Stomach (tissue), 8 donors: ENCODE measurements at regions not wholly inside any gene's neighbourhood (a gene's known extent, or its start where the extent isn't known, plus 50 kb on each side); places are given as distances from the start of the nearest gene placed in this dataset.

Experiments
- DNase-seq, 2 donors: peaks; one replicate each; pipeline versions ENCODE4 v3.0.0 to v3.0.0-alpha.2; 2013 to 2019
- H3K27ac ChIP-seq, 5 donors: fragments of 200-600 bp in 4 of 5; sonication (generic) in 4 of 5; one replicate each; pipeline ENCODE4 v1.5.1; 2013 to 2019; ENCODE audit warnings: mild to moderate bottlenecking in 1 of 5, moderate library complexity in 1 of 5
- H3K27me3 ChIP-seq, 3 donors: fragments of 200-600 bp; sonication (generic); one replicate each; pipeline ENCODE4 v1.5.1; 2017 to 2019; ENCODE audit warnings: mixed run types in 1 of 3
- H3K36me3 ChIP-seq, 4 donors: fragments of 200-600 bp; sonication (generic); 1 replicate in 3 of 4; 2 replicates in 1 of 4; pipeline ENCODE4 v1.5.1; 2016 to 2019
- H3K4me1 ChIP-seq, 4 donors: fragments of 200-600 bp; sonication (generic); one replicate each; pipeline ENCODE4 v1.5.1; 2016 to 2019
- H3K4me3 ChIP-seq, 4 donors: fragments of 200-600 bp; sonication (generic) in 3 of 4; one replicate each; pipeline ENCODE4 v1.5.1; 2016 to 2019; ENCODE audit warnings: mild to moderate bottlenecking in 1 of 4
- H3K9me3 ChIP-seq, 4 donors: fragments of 200-600 bp; sonication (generic); one replicate each; pipeline ENCODE4 v1.5.1; 2016 to 2019
- EP300 ChIP-seq: sonication (generic); formaldehyde crosslinking; IDR thresholded peaks from one replicate; pipeline ENCODE4 v1.6.1; 2017; ENCODE audit warnings: antibody characterized with exemption
- POLR2A ChIP-seq, 4 donors: fragments of 450-650 bp; IDR thresholded peaks; one replicate each; pipeline ENCODE4 v1.6.1; 2016; ENCODE audit warnings: antibody characterized with exemption in 4 of 4, control low read depth in 2 of 4, mild to moderate bottlenecking in 1 of 4, moderate library complexity in 1 of 4
- POLR2AphosphoS5 ChIP-seq, 3 donors: sonication (generic); formaldehyde crosslinking; IDR thresholded peaks; one replicate each; pipeline ENCODE4 v1.6.1; 2016; ENCODE audit warnings: antibody characterized with exemption in 3 of 3
- WGBS, 5 donors: extraction: QIAGEN DNeasy Blood & Tissue Kit in 3 of 5; methylation state at CpG; one replicate each; pipeline versions ENCODE4 v1.1.5 to v1.1.7; 2013 to 2018; 5-methylcytosine and 5-hydroxymethylcytosine counted together
- intact Hi-C: fragments of 100-400 bp; cut with DNase I; formaldehyde crosslinking; loops from one replicate; pipeline ENCODE4 v1.15.1; 2023; ENCODE audit warnings: low total_unique reads
- TF ChIP-seq, protein P1 (sequence below), 7 experiments: fragments of 450-650 bp in 4 of 7; fragments of 200-600 bp in 3 of 7; sonication (generic) in 3 of 7; IDR thresholded peaks; one replicate each; pipeline ENCODE4 v1.5.1; 2016 to 2019; ENCODE audit warnings: antibody characterized with exemption in 7 of 7, control low read depth in 2 of 7, mild to moderate bottlenecking in 1 of 7
- donor health status: healthy with polysubstance abuse.
- donor health status: Bipolar disorder and iron deficiency.
- donor health status: healthy.

DNA sequence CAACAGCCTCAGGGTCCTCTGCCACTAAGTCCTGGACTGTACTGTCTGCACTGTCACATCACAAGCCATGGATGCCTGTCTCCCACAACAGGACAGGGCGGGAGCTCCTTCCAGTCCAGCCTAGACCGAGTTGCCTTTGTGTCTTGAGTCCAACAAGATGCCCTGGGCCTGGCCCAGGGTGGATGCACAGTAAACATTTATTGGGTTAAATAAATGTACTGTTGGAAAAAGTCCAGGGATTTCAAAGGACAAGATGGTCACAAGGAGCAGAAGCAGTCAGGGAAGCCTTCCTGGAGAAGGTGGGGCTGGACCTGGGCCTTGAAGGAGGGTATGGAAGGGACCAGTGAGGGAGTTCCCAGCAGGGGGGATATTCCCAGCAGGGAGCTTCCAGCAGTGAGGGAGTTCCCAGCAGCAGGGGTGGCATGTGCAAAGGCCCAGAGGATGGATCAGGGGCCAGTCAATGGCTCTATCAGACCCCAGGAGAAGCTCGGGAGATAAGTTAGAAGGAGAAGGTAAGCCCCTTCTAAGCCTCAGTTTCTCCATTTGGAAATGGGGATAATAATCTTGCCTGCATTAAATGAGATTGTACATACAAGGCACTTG is 72.7 kb upstream of the NEURL1B start:
- DNase-seq: no peak
- H3K27ac ChIP-seq: no peak overlapping the region
- H3K9me3 ChIP-seq: no peaks in the 10 kb centered on the region
- intact Hi-C loops: no loop called here
- no peak for TF ChIP-seq POLR2AphosphoS5 (IDR thresholded peaks at IDR 0.05)
- TF ChIP-seq EP300: no peak
- TF ChIP-seq POLR2A (IDR thresholded peaks at IDR 0.05): no peak
- TF ChIP-seq, protein P1, sequence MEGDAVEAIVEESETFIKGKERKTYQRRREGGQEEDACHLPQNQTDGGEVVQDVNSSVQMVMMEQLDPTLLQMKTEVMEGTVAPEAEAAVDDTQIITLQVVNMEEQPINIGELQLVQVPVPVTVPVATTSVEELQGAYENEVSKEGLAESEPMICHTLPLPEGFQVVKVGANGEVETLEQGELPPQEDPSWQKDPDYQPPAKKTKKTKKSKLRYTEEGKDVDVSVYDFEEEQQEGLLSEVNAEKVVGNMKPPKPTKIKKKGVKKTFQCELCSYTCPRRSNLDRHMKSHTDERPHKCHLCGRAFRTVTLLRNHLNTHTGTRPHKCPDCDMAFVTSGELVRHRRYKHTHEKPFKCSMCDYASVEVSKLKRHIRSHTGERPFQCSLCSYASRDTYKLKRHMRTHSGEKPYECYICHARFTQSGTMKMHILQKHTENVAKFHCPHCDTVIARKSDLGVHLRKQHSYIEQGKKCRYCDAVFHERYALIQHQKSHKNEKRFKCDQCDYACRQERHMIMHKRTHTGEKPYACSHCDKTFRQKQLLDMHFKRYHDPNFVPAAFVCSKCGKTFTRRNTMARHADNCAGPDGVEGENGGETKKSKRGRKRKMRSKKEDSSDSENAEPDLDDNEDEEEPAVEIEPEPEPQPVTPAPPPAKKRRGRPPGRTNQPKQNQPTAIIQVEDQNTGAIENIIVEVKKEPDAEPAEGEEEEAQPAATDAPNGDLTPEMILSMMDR (IDR thresholded peaks at IDR 0.05): no peak
- H3K4me3 ChIP-seq: no peak overlapping the region
- H3K27me3 ChIP-seq: no peaks in the 10 kb centered on the region
- 67 to 77% (median 75%) methylated on average over 3 of the region's 3 CpGs for WGBS, 5 donors
- no peaks in the 10 kb centered on the region for H3K36me3 ChIP-seq
- H3K4me1 ChIP-seq: peaks cover 12 to 38% (median 21%) of the 10 kb centered on the region in 4 donors

DNA sequence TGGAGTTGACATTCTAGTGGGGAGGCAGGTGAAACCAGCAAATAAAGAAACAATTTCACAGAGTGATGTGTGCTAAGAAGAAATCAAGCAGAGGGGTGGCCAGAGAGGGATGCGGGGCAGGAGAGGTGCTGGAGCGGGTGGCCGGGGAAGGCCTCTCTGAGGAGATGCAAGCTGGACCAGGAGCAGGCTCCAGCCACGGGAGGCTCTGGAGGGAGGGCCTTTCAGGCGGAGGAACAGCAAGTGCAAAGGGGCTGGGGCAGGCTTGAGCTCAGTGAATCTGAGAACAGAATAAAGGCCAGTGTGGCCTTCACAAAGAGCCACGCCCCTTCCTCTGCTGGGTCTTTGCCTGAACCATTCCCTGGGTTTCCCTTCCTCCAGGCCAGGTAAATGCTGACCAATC is 73.2 kb upstream of the NEURL1B start:
- DNase-seq: no peak
- WGBS, 5 donors: 92 to 100% (median 97%) methylated on average over 6 of the region's 6 CpGs
- TF ChIP-seq EP300: no peak
- TF ChIP-seq POLR2AphosphoS5 (IDR thresholded peaks at IDR 0.05): no peak
- Histone ChIP-seq H3K9me3 (no peaks in the 10 kb centered on the region), H3K27ac (no peak overlapping the region), H3K36me3 (no peaks in the 10 kb centered on the region), H3K4me1 (peaks cover 12 to 39% (median 22%) of the 10 kb centered on the region in 4 donors), H3K4me3 (no peak overlapping the region), H3K27me3 (no peaks in the 10 kb centered on the region)
- intact Hi-C loops: no loop called here

DNA sequence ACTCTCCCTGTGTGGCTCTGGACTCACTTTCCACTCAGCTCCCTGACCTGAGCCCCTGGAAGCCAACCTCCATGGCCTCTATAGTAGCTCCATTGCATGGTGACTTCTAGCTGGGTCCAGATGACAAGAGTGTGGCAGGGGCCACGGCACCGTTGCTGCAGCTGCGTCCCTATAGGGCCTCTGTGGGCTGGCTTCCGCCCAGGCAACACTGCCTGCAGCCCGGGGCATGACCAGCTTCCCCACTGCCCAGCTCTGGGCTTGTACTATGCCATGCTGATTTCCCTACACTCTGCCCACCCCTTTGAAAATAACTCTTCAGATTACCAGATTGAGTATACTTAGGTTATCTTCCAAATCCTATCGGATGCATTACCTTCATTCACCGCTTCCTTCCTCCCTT is 73.8 kb upstream of the NEURL1B start:
- 89 to 97% (median 92%) methylated on average over 7 of the region's 7 CpGs for WGBS, 5 donors
- Histone ChIP-seq H3K9me3 (no peaks in the 10 kb centered on the region), H3K36me3 (no peaks in the 10 kb centered on the region), H3K27me3 (no peaks in the 10 kb centered on the region), H3K4me3 (no peak overlapping the region), H3K4me1 (peaks cover 12 to 39% (median 22%) of the 10 kb centered on the region in 4 donors), H3K27ac (no peak overlapping the region)
- intact Hi-C loops: no loop called here
- DNase-seq: no peak
- no peak for TF ChIP-seq EP300
- TF ChIP-seq, protein P1 (IDR thresholded peaks at IDR 0.05): no peak
- TF ChIP-seq POLR2A (IDR thresholded peaks at IDR 0.05): no peak
- no peak for TF ChIP-seq POLR2AphosphoS5 (IDR thresholded peaks at IDR 0.05)

DNA sequence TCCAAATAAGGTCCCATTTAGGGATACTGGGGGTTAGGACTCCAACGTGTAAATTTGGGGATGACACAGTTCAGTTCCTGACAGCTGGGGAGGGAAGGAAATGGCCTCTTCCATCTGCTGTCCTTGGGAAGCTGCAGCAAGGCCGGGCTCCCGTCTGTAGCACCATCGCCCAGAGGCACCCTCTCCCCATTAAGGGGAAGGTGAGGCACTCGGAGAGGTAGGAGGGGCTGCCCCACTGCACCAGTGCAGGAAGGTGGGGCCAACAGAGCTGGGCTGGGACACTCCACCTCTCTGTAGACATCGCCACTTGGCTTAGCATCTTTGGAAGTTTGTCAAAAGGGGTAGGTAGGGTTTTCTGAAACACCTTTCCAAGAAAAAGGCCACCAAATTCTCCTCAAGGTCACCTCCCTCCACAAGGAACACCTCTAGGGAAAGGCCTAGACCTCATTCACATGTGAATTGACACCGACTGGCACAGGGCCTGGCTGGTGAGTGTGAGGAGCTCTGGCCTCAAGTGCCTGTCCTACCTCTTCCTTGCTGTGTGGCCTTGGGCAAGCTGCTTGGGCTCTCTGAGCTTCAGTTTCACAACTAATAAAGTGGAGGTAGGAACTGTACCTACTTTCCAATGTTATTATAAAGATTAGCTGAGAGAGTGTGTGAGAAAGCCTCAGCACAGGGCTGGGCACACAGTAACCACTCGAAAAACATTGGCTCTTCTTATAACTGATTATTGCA is 75.0 kb upstream of the NEURL1B start:
- peaks cover 12 to 34% (median 22%) of the 10 kb centered on the region in 4 donors for H3K4me1 ChIP-seq
- H3K27ac ChIP-seq: no peak overlapping the region
- H3K4me3 ChIP-seq: no peak overlapping the region
- no peak for DNase-seq
- no peaks in the 10 kb centered on the region for H3K9me3 ChIP-seq
- TF ChIP-seq POLR2A (IDR thresholded peaks at IDR 0.05): no peak
- no peak for TF ChIP-seq POLR2AphosphoS5 (IDR thresholded peaks at IDR 0.05)
- TF ChIP-seq, protein P1 (IDR thresholded peaks at IDR 0.05): no peak
- no peak for TF ChIP-seq EP300
- intact Hi-C loops: no loop called here
- WGBS, 5 donors: 83 to 97% (median 90%) methylated on average over 5 to 8 of the region's 8 CpGs
- no peaks in the 10 kb centered on the region for H3K36me3 ChIP-seq
- H3K27me3 ChIP-seq: no peaks in the 10 kb centered on the region

DNA sequence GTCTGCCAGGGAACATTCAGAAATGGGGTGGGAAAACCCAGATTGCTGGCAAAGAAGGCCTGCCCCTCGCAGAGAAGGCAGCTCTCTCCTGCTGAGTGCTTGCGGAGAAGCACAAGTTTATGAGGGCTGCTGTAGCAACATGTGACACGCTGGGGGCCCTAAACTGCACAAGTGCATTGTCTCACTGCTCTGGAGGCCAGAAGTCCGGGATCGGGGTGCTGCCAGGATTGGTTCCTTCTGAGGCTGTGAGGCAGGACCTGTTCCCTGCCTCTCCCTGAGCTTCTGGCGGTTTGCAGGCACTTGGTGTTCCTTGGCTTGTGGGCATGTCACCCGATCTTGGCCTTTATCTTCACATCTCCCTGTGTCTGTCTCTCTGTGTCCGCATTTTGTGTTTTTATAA is 75.6 kb upstream of the NEURL1B start:
- intact Hi-C loops: no loop called here
- Histone ChIP-seq H3K36me3 (no peaks in the 10 kb centered on the region), H3K9me3 (no peaks in the 10 kb centered on the region), H3K4me3 (no peak overlapping the region), H3K27ac (no peak overlapping the region), H3K27me3 (no peaks in the 10 kb centered on the region), H3K4me1 (peaks cover 12 to 31% (median 21%) of the 10 kb centered on the region in 4 donors)
- 78 to 90% (median 90%) methylated on average over 8 of the region's 8 CpGs for WGBS, 5 donors
- TF ChIP-seq, protein P1 (IDR thresholded peaks at IDR 0.05): no peak
- TF ChIP-seq EP300: no peak
- no peak for TF ChIP-seq POLR2A (IDR thresholded peaks at IDR 0.05)
- no peak for TF ChIP-seq POLR2AphosphoS5 (IDR thresholded peaks at IDR 0.05)
- no peak for DNase-seq
